Skin of body (tissue), 1 donor: ENCODE measurements at regions not wholly inside any gene's neighbourhood (a gene's known extent, or its start where the extent isn't known, plus 50 kb on each side); places are given as distances from the start of the nearest gene placed in this dataset.
"Not testable (repeated sequence)": the region's sequence is repeated elsewhere in the genome, so short reads cannot be mapped to it uniquely, and the experiment has no call there.

Experiments
- DNase-seq: peaks from one replicate; lab custom pipeline; 2025; lab: John Stamatoyannopoulos, UW

GRCh38 chr2:126221506-126221905 is 434.5 kb upstream of the GYPC start:
- no peak for DNase-seq

- DNase-seq = no peak
Measured at GRCh38 chr2:126222278-126222677, 433.7 kb upstream of the GYPC start.

- DNase-seq = no peak
Measured at GRCh38 chr2:126224776-126225175, 431.2 kb upstream of the GYPC start.

- DNase-seq = no peak
Measured at GRCh38 chr2:126227250-126227649, 428.7 kb upstream of the GYPC start.

GRCh38 chr2:126228531-126228930 is 427.4 kb upstream of the GYPC start:
- no peak for DNase-seq

- no peak for DNase-seq
Measured at GRCh38 chr2:126238251-126238650, 417.7 kb upstream of the GYPC start.

- no peak for DNase-seq
Measured at GRCh38 chr2:126239320-126239955, 416.5 kb upstream of the GYPC start.

- no peak for DNase-seq
Measured at GRCh38 chr2:126241001-126241400, 415.0 kb upstream of the GYPC start.

GRCh38 chr2:126241411-126241810 is 414.5 kb upstream of the GYPC start:
- DNase-seq = no peak

- DNase-seq = no peak
Measured at GRCh38 chr2:126244937-126245336, 411.0 kb upstream of the GYPC start.

GRCh38 chr2:126253669-126254068 is 402.3 kb upstream of the GYPC start:
- no peak for DNase-seq

- no peak for DNase-seq
Measured at GRCh38 chr2:126264625-126265024, 391.3 kb upstream of the GYPC start.

GRCh38 chr2:126269911-126270310 is 386.0 kb upstream of the GYPC start:
- no peak for DNase-seq

GRCh38 chr2:126270587-126270986 is 385.4 kb upstream of the GYPC start:
- DNase-seq = no peak

- no peak for DNase-seq
Measured at GRCh38 chr2:126272401-126272800, 383.6 kb upstream of the GYPC start.

GRCh38 chr2:126275098-126275497 is 380.9 kb upstream of the GYPC start:
- DNase-seq = no peak

GRCh38 chr2:126276268-126276667 is 379.7 kb upstream of the GYPC start:
- not testable (repeated sequence) for DNase-seq

- no peak for DNase-seq
Measured at GRCh38 chr2:126288362-126288761, 367.6 kb upstream of the GYPC start.

GRCh38 chr2:126293962-126294361 is 362.0 kb upstream of the GYPC start:
- not testable (repeated sequence) for DNase-seq

GRCh38 chr2:126299469-126299976 is 356.4 kb upstream of the GYPC start:
- no peak for DNase-seq

GRCh38 chr2:126300348-126300747 is 355.6 kb upstream of the GYPC start:
- no peak for DNase-seq

- DNase-seq = no peak
Measured at GRCh38 chr2:126302043-126302442, 353.9 kb upstream of the GYPC start.

GRCh38 chr2:126303113-126303512 is 352.8 kb upstream of the GYPC start:
- no peak for DNase-seq

- DNase-seq = no peak
Measured at GRCh38 chr2:126304154-126304553, 351.8 kb upstream of the GYPC start.
